HG02588 (cell line): ENCODE measurements at regions not wholly inside any gene's neighbourhood (a gene's known extent, or its start where the extent isn't known, plus 50 kb on each side); places are given as distances from the start of the nearest gene placed in this dataset.

Experiments used
- ATAC-seq: cut with Tn5 transposase; IDR thresholded peaks from one replicate; pipeline ENCODE4 v1.9.1; 2021; ENCODE audit warnings: mild to moderate bottlenecking, moderate library complexity; ENCODE audit not compliant: unreplicated experiment

DNA sequence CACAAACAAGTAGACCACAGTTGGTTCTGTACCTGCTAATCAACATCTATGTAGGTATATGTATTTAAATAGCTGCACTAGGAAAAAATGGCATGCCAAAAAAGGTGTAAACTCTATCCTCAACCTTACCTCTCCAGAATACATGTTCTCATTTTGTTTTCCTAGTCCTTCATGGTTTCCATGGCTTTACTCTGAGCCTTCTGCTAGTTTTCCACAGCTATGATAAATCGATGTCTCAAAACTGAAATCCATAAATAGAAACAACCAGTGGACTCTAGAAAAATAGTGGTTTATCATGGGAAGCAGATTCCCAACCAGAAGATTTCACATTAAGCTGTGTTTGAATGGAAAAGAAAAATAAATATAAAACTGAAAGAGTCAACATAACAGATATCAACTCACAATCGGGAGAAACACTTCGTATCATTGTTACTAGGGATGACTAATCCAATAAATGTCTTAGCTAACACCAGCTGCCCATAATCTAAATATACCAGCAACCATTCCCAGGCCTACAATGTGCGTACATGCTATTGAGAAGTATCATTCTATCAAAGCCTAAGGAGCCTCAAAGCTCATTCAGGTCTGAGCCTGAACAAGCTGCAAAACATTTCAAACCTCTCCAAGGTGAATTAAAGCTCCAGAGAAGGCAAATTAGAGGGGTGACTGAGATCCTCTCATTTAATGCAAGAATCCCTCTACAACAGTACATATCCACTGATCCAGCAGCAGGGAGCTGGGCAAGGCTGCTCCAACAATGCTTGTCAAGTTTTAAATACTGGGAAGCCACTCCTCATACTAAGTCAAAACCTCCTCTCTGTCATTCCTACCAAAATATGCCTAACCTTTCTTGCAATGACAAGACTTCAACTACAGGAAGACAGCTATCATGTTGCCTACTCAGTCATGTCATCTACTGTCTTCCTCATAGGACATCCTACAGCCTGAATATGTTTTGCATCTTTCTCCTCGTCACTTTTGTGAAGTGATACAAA is 90.2 kb downstream of the KCTD12 start:
- no peak for ATAC-seq

DNA sequence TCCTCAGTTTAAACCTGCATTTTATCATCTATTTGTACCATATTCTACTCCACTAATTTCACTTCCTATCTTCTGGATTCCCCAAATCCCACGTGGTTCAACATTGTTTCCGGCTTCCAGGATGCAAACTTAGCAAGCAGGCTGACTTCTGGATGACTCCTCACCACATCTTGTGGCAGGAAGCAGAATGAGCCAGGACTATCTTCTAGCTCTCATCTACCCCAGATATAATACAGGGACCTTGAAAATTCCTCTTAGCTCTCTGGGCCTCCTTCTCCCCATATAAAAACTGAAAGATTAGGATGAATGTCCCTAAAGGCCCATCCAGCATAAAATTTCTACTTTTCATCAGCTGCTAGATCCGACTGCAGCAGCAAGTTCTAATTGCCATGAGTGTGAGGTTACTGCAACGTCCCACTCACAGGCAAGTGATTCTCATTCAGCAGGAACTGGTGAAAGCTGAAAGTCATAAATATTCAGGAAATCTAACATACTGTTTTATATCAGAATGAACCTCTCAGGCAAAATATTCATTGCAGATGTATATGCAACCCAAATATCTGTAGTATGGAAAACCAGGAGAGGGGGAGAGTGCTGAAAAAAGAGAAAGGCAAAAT is 93.4 kb downstream of the KCTD12 start:
- ATAC-seq: no peak

DNA sequence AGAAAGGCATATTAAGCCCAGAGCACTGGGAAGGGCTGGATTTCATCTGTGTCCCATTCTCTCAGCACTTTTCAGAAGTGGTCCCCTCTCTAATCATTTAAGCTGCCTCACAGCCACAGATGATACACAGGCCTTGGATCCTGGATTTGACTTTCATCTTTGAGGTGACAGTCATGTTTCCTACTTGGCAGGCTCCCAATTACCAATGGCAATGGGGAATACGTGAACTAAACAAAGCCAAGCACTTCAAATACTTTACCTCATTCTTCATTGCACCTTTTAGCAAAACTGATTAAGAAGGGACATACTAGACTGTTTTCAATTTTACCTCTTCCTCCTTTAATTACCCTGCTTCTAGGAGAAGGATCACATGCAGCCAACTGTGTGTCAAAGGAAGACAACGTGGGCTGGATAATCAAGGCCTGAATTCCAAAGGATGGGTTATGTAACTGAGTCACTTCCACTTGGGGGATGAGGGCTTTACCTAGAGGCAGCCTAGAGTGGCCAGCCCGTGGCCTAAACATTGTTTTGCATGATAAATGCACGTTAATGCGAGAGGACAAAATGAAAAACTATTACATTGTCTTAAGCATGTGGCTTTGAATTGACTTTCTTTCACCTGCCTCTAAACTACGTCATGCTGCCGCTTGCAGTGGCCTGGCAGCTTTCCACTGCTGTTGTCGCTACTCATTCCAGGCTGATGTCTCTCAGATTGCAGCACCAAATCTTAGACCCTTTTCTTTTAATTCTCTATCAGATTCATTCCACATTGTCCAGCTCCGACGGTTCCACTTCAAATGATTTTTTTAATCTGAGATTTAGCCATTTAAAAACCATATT is 95.0 kb downstream of the KCTD12 start:
- no peak for ATAC-seq

DNA sequence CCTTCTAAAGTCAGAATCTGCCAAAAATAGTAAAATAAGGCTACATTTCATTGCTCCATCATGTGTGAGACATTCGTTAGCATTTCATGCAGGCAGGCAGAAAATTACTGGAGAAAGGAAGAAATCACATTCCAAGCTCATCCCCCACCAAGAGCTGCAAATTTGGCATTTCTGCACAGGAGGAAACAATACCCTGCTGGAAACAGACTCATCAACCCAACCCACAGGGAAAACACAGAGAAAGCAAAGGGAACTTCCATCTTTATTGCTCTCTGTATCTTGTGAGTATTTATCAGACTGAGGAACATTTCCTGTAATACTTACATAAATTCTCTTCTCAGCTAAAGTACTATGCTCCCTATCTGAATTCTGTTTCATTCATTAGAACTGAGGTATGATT is 95.7 kb downstream of the KCTD12 start:
- ATAC-seq: no peak

DNA sequence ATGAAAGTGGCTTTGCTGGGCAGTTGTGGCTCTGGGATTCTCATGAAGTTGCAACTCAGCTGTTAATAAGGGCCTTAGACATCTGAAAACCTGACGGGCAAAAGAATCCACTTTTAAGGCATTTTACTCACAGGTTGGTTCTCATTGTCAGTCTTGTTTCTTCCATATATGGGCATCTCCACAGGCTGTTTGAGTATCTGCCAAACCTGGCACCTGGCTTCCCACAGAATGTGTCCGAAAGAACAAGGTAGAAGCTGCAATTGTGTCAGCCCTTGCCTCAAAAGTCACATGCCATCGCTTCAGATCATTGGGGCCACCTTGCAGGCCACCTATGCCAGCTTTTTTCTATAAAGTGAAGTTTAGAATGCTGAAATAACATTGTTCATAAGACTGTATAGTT is 102.4 kb downstream of the KCTD12 start:
- ATAC-seq: no peak

DNA sequence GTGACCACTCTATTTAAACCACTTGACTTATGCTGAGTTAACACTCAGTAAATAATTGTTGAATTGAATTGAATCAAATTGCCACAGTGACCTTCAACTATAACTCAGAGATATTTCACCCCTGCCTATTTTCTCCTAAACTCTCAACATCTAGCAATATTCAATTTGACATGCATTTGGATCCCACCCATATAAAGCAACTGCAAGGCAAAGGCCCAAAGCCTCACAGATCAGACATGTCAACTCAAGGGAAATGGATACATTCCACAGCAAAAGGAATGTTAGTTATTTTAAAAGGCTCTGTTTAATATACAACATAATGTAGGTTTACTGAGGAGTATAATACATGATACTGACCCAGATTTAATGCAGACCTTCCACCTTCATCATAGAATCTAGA is 107.4 kb downstream of the KCTD12 start:
- no peak for ATAC-seq

DNA sequence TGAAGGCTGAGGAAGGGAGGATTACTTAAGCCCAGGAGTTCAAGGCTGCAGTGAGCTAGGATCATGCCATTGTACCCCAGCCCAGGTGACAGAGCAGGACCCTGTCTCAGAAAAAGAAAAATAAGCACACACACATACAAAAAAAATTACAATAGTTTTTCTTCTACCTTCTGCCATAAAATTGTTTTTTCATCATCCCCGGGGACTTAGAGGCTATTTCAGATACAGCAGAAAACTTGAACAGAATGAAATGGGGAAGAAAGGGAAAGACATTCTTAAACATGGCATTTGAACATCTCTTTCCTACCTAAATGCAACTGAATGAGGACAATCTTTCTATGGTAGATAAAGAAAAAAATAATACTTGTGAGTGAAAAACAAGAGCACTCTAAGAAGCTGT is 109.1 kb downstream of the KCTD12 start:
- no peak for ATAC-seq

DNA sequence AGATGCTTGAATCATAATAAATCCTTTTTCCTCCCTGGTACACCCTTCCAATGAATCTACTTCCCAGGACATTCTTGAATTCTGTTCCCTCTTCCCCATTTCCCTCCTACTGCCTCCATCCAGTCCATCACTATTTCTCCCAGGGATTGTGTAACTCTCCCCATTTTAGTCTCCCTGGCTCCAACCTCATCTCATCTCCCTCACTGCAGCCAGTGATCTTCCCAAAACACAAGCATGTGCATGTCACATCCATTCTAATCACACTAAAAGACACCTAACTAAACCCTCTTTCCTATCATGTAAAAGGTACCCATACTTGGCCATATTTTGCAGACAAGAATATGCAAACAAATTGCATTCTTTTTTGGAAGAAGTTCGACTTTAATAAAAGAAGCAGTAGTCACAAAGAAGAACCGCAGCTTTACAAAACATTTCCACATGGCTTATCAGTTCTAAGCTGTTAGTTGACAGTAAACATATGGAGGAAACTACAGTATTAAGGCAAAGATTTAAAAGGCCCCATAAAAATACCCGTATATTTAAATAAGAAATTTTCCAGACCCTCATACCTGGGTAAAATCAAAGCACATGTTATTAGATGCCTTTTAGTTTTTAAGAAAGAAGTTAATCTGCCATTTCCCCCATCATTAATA is 111.0 kb downstream of the KCTD12 start:
- ATAC-seq: no peak

DNA sequence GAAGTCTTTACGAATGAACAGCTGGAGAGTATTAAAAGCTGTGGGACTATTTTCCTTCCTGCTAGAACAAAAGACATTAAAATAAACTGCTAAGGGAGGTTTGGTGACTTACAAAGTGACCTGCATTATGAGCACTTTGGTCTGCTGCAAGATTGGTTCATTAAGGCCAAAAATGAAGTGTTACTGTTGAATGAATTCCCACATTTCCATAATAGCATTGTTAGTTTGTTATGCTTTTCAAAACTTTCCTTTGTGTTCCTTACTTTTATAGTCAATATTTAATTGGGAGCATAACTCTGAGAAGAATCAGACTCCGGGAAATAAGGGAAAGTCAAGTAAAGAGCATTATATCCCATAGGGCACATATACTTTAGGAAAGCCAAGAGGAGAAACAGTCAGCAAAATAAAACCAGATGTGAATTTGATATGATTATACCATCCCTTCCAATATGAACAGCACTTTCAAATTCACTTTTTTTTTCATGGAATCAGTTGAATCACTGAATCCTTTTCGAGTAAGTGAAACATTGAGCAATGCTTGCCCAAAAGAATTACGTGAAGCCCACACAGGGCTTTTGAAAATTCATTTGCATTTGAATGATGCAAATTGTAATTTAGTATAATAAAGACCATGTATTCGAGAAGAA is 112.6 kb downstream of the KCTD12 start:
- ATAC-seq: no peak

DNA sequence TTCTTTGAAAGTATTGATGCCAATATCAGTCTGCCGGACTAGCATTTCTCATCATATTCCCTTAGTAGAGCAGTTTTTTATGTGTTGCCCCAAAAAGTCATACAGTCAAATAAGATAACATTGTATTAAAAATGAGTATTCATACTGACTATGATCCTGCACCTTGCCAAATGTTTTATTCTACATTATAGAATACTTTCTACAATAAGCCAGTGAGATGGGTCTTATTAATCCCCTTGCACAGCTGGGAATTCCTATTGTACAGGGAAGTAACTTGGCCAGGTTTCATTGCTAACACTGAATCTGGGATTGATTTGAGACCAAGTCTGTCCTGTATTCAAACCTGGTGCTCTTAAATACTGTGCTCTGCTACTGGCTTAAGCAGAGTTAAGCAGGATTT is 114.0 kb downstream of the KCTD12 start:
- no peak for ATAC-seq

DNA sequence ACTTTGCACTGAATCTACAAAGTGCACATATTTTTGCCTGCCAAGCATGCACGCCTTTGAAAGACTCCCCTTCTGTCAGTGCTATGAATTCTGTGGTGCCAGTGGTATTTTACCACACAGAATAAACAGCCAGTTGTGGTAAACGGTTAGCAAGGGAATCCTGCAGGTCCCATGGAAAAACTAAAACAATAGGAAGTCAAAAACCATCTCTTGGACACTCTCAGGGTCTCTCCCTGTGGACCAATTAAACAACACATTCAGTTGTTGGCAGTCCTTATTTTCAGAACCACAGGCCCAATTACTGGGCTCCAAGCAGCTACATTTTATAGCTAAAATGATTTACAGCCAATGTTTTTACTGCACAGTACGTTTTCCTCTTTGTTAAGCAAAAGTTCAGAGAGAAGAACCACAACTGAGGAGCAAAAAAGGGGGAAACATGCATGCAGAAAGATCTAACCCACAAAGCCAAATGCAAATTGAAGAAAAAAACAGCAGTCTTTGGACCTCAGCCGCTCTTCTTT is 116.9 kb downstream of the KCTD12 start:
- ATAC-seq: no peak

DNA sequence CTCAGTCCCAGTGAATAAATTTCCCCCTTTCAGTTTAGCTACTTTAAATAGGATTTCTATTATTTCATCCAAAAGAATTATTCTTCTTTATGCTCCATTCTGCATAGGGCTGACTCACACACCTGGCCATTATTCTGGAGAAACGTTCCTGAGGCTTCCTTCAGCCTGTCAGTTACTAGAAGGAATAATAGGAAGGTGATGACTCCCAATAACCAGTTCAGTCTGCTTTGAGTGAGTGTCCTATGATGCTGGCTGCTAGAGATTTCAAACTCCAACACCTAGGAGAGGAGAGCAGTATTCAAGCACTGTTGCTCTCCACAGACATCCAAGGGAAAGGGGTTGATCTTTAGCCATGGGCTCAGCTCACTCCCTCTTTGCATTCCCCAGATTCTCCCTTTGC is 117.8 kb downstream of the KCTD12 start:
- ATAC-seq: no peak

DNA sequence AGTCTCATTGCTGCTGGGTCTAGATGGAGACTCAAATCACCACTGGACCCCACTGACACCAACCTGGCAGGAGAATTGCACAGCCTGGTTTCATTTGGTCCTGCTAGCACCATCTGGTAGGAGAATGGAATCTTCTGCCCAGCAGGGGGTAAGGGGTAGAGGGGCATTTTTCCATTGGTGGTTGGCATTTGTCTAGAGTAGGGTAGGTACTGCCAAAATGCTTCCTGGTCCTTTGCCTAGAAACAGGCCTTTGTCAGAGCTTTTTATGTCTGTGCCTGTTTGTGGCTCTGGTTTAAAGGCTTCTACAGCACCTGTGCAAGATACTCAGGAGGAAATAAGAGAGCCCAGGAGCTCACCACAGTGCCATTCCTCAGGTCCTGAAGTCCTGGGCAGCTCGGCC is 121.3 kb downstream of the KCTD12 start:
- ATAC-seq: no peak

DNA sequence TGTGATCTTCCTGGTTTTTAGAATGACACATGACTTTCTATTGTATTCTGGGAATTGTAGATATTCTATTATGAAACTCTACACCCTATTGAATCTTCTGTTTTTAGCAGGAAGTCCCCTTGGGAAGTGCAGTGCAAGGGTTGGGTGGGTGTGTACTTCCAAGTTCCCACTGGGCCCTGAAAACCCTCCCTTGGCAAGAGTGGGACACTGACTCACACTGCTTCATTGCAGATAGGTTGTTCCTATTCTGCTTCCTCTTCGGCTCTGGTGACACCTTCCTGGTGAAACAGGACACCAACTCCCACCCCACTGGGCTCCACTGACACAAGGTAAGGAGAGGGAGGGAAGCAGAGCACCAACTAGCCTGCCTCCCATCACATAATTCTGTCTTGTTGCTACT is 121.8 kb downstream of the KCTD12 start:
- no peak for ATAC-seq

DNA sequence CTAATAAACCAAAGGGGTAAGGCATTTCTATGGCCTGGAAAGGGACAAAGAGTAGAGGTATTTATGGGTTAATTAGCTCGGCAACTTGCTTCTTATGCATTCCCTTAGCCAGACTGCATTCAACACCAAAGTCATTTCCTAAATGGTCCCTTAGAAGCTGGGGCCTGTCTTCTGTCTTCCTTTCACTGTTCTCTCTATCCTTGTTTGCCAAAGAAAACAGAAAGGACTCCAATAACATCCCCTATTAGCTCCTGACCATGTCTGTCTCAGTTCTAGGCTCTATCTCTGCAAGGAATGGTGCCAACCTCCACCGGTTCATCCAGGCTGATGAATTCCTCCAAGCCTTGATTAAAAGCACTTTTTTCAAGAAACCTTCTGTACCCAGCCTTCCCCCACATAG is 123.5 kb downstream of the KCTD12 start:
- no peak for ATAC-seq

DNA sequence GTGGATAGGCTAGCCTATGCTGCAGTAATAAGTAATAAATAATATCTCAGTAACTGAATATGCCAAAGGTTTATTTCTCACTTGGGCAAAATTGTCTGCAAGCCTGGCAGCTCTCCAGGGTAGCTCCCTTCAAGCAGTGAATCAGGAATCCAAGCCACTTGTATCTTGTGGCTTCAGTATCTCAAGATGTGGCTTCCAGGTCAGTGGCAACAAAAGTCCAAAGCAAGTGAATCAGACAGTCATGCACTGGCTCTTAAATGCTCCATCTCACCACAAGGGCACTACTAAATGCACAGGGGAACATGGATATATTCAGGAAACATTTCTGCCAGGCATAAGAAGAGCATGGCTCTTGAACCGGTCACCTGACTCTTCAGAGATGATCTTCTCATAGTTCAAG is 126.3 kb downstream of the KCTD12 start:
- no peak for ATAC-seq

DNA sequence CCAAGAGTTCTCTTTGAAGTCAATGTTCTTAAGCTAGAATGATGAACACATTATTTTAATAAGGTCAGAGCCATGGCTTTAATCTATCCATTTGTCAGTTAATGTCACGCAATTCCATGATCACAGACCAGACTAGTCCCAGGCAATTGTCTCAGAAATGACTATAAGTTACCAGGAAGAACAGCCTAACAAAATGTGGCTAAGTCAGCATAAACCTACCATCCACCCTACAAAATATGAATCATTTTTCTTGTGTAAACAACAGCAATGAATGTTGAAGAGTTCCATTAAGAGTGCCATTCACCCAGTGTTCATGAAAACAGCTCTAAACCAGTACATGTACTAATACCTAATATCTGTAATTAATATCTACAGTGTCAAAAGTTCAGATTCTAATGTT is 127.5 kb downstream of the KCTD12 start:
- ATAC-seq: no peak

DNA sequence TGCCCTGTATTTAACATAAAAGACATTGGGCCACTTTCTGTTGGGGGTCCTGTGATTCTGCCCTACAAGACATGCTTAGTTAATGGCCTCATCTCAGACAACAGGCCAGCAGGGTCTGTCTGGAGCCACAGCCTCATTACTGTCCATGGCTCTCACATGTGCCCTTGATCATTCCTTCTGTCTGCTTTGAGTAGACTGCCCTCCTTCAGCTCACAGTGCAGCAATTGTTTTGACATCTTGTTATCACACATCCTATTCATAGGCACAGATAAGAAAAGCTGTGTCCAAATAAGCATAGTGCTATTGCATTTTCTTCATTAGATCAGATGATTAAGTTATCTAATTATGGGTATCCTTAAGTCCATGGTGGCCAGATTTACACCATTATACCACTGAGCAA is 127.9 kb downstream of the KCTD12 start:
- ATAC-seq: no peak

DNA sequence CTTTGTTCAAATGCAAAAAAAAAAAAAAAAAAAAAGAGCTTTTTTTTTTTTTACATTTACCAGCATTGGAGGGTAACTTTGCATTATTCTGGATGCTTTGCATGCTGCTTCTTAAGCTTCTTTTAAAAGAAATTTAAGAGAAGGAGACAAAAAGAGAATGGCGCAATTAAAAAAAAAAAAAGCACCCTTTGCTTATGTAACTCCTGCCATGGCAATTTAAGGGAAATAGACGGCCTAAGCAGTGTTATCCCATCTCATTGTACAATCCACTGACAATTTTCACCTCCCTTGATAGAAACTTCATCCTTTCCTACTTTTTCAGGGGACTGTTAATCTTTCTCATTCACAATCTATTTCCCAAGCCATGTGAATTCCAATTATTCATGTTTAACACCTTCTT is 129.8 kb downstream of the KCTD12 start:
- no peak for ATAC-seq

DNA sequence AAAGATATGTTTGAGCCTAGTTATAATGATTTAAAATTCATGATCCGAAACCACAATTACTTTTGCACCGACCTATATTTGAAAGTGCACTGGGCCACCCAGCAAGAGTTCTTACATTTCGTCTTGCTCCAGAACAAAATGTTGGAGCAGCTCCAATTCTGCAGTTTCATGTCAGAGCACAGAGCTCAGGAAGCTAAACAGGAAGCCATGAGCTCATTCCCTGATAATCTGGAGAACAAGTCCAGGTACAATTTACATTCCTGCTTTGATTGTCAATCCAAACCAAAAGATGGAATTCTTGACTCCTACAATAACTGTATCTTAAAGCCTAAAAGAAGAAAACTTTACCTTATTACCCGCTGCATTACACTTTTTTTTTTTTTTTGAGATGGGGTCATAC is 131.8 kb downstream of the KCTD12 start:
- no peak for ATAC-seq
